ENCODE measurements at regions not wholly inside any gene's neighbourhood (a gene's known extent, or its start where the extent isn't known, plus 50 kb on each side); places are given as distances from the start of the nearest gene placed in this dataset.

- TF ChIP-seq CTCF (IDR thresholded peaks at IDR 0.05) (no peak), POLR2A (IDR thresholded peaks at IDR 0.05) (no peak)
Measured at GRCh38 chr18:3340682-3341097, 78.8 kb downstream of the MYL12B start.

Measured in testis (tissue), 2 donors.